GM19035 (cell line): ENCODE measurements at regions not wholly inside any gene's neighbourhood (a gene's known extent, or its start where the extent isn't known, plus 50 kb on each side); places are given as distances from the start of the nearest gene placed in this dataset.

Experiments used
- ATAC-seq: cut with Tn5 transposase; IDR thresholded peaks from one replicate; pipeline ENCODE4 v1.9.1; 2021; ENCODE audit not compliant: unreplicated experiment

DNA sequence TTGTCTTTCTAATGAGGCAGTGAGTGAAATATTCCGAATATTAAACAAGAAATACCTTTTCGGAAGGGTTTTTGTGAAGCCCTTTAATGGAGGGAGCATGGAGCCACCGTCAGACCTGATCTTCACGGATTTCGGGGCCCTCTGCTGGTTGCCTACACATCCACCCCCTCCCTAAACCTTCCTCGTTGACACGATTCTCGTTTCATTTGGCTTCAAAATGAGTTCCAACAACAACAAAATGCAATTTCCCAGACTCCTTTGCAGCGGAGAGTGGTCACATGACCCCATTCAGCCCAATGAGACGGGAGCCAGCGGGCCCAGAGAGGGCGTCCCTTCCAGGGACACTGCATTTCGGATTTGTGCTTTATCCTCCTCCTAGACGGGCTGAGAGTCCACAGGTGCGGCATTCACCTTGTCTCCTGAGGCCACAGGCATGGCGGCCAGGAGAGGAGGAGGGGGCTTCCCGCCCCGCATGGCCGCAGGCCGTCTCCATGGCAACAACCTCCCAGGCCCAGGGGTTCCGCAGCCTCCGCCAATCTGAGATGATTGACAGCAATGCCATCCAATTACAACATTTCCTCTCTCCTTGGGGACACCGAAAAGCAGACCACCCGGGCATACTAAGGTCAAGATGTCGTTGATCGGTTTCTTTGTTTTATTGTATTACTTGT, 259.8 kb downstream of the C16orf95 start:
- ATAC-seq, result no peak

DNA sequence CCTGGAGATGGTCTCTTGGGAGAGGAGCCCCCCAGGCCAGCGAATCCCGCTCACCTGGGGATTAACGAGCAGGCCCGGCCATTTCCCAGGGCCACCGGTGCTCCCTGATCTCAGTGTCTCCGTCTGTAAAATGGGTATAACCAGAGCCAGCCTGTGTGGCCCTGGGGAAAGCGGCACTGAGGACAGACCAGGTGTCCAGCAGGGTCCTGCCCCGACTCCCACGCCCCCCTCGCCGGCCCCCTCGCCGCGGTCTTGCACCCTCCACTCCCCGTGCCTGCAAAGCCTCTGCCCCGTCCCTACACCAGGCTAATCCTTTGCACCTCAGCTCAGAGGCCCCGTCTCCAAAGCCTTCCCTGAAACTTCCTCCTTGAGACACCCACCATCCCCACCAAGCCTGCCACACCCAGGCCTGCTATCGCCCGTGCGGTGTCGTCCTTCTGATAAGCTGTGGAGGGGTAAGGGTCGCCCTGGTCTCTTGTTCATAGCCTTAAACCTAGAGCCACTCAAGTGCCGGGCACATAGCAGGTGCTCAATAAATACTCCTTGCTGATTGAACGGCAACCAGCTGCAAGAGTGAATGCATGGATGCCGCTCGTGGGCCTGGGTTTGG, 259.1 kb downstream of the C16orf95 start:
- ATAC-seq, result no peak

DNA sequence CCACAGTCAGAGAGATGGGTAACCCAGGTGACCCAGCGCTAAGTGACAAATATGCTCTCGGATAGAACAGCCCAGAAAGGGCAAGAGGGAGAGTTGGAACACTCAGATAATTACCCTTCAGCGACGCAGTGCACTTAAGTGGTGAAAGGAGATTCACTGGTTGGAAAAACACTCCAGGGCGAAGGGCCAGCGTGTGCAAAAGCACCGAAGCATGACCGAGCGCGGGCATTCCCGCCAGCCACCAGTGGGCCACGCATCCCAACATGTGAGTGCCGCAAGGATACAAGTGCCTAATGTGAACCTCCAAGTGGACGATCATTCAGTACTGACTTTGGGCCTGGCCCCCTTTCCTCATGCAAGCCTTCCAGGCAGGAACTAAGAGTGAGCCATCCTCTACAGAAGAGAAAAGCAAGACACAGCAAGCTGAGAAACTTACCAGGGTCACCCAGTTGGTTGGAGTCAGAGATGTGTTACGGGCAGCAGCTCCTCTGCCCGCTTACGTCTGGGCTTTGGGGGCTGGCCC, 258.4 kb downstream of the C16orf95 start:
- no peak for ATAC-seq

DNA sequence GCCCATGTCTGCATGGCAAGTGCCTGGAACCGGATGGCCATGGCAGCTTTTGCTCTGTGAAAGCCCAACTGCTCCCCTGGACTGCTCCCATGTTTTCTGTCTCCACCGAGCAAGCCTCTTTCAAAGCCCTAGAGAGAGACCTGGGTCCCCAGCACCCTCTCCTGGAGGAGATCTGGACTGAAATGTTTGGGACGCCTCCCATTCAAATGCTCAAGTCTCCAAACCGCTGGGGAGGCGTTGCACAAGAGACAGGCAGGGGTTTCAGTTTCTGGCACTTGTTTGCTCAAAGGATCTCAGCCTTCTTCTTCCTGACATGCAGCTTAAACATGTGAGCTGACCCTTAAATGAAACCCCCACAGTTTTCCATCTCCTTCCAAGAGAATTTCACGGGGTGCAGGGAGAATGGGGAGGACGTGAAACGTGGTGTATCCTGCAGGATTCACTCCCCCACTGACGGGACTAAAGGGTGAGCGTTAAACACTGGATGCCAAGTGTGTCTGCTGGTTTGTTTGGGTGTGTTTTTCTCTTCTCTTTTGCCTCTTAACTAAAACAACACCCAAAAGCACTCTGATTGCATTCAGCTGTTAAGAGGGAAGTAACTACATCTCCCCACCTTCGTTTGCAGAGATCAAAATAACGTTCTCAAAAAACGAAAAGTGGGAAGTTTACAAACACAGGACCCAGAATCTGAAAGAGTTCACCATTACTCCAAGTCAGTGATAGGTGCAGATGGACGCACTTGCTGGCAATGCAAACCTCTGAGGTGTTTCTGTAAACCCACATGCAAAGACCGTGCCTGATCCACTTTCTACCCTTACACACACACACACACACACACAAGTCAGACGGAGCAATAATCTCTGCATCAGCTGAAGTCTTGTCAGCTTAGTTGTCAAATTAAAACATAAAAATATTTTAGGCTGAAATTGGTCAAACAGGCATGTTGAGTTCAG, 256.9 kb downstream of the C16orf95 start:
- ATAC-seq, result no peak

DNA sequence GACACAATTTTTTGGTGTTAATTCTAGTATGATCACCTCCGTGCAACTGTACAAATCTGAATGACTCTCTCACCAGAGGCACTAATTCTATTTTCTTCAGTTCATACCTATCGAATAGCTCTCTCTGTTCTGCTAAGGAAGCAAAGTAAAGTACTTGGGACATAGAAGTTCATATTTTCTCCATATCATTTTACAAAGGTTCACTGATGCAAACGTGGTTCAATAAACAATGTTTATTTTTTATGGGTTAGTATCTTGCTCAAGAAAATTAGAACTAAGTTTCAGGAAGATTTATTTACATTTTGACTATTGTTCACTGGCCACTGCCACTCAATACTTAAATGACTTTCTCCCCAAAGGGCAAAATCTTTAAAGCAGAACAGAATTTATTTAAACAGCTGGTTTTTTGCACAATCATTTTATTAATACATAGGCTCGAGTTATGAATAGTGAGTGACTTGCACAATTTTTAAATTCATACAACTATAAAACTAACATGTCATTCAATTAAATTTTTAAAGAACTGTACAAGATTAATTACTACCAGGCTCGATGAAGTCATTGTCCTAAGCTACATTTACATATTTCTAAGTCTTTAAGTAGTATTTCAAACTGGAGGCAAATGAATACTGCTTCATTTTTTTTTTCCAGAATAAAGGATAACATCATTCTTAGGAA, 255.8 kb downstream of the C16orf95 start:
- no peak for ATAC-seq

DNA sequence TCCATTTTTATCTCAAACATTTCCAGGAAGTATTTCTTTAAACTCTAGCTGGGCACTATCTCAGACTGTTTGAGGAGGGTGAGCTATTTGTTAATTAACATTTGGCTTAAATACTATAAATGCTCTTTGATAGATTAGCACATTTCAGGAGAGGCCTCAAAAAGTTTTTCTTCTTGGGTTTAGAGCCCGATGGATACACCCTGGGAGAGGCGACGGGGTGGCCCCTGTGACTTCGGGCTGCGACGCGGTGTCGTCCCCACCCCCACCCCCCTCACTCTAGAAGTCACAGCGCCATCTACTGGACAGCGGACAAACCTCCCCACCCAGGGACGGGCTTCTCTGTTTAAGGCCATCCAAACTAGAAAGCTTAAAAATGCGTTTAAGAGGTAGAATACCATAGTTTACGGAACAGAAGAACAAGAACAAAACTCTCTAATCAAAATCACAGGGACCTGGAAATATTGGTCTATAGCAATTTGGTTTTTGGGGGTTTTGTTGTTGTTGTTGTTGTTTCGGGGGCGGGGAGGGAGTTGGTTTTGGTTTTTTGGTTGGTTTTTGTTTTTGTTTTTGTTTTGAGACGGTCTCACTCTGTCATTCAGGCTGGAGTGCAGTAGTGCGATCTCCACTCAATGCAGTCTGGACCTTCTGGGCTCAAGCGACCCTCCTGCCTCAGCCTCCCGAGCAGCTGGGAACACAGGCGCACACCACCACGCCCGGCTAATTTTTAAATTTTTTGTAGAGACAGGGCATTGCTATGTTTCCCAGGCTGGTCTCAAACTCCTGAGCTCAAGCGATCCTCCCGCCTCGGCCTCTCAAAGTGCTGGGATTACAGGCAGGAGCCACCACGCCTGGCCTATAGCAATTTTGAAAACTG, 254.4 kb downstream of the C16orf95 start:
- ATAC-seq, result no peak

DNA sequence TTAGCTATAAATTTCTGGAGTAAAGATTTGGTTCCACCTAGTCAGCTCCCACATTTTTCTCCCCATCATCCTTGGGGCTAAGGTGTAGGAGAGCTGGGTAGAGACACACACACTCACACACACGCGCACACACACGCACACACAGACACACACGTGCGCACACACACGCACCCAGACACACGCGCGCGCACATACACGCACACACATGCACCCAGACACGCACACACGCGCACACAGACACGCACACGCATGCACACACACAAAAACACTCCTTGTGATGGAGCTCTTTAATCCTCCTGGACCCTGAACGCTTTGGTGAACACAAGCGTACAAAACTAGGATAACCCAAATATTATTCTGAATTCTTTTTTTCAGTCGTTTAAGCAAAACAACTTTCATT, 253.6 kb downstream of the C16orf95 start:
- no peak for ATAC-seq

DNA sequence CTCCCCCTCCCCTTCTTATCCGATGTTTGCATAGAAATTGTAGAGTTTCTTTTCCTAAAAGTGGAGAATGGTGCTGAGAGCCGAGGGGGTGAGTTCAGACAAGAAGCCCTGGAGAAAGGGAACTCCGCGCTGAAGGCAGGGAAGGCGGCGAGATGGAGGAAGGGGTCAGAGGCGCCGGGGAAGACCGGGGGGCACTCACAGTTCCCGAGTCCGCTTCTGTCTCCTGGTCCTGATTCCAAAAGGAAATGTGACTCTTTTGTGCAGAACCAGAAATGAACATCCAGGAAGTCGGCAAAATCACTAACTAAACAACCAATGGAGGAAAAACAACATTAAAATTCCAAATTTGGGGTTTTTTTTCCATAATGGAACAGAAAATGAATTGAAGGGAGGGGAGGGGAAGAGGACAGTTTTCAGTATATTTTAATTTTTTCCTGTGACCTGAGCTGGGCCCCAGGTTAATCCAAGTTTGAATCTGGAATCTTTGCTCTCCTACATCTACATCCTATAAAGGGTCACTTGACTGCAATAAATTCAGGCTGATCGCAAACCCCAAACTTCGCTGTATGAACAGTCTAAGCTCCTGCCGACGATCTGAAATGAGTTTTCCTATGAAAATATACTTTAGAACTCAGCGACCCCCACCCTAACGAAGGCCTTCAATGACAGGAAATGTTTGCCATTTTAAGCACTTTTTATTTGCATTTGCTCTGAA, 252.3 kb downstream of the C16orf95 start:
- no peak for ATAC-seq

DNA sequence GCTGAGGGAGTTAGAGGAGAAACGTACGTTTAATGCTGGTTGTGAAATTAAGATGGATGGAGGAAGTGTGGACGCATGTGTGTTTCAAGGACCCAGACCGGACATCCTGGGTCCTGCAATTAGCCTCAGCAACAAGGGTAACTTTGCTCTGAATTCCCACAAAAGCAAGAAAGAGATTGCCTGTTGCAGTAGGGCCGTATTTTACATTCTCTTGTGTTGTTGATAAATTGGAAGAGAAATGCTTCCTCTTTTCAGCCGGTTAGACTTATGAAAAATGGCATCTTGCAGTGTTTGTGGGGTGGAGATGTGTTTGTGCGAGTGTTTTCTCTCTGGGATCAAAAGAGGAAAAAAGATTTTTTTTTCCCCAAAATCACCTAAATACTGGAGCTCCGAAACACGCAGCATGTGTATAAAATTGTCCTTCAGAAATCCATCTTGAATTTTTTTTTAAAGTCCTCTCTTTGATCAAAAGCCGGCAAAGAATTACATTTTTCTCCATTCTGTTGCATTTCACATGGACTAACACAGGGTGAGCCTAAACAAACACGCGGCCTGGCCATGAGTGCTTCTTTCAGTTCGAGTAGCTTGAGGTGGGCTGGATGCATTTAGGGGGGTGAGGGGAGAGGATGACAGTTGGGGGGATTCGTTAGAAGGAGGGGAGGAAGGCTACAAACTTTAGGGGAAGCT, 251.6 kb downstream of the C16orf95 start:
- no peak for ATAC-seq

DNA sequence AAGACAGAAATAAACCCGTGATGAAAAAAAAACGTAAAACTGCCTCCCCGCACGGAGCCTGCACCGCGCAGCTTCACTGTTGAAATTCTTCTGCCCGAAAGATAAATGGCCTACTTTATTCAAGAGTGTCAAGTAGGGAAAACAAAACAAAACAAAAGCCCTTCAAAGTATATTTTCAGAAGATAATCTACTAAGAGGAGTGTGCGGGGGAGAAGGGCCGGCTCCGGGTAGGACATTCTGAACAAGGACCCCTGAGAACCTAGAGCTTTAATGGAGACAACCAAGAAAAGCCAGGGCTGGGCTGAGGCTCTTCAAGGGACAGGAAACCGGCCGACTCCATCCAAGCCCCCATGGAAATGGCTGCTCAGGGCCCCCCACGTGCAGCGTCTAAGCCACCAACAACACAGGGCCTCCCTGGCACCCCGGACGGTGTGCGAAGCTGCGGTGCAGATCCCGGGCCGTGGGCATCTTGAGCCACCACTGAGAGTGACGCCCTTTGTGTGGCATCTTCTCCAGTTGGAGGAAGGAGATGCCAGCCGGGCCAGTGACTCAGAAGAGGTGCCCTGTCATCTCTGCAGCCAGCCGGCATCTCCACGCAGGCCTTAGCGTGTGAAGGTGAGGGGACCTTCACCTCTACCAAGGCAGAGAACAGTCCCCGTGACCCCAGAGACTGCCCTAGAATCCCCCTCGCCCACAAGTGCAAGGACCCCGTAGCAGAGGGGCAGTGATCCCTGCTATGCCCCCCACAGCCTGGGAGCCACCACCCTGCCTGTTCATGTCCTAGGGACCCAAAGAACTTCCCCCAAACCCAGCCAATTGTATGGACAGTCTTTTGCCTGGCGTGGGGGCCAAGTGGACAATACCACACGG, 250.8 kb downstream of the C16orf95 start:
- ATAC-seq, result no peak

DNA sequence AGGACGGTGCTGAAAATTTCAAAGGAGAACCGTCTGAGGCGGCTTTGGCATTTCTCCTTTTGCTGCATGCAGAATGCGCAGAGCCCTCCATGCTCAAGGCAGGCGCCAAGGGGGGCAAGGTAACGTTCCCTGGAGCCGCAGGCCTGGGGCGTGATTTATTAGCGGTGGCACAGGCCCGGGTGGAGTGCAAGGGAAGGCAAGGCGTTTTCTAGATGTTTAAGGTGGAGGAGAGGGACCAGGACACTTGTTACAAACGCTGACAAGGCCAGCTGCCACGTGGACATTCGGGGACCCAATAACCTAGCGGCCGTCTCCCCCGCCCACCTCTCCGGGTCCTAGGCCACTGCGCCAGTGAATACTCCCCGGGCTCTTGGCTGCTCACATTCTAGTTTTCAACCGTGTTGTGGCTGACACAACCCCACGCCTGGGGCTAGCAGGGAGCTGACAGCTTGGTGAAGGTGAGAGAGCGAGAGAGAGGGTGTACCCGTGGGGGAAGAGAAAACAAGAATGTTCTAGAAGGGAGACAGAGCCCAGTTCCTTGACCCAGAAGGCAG, 250.1 kb downstream of the C16orf95 start:
- ATAC-seq, result no peak

DNA sequence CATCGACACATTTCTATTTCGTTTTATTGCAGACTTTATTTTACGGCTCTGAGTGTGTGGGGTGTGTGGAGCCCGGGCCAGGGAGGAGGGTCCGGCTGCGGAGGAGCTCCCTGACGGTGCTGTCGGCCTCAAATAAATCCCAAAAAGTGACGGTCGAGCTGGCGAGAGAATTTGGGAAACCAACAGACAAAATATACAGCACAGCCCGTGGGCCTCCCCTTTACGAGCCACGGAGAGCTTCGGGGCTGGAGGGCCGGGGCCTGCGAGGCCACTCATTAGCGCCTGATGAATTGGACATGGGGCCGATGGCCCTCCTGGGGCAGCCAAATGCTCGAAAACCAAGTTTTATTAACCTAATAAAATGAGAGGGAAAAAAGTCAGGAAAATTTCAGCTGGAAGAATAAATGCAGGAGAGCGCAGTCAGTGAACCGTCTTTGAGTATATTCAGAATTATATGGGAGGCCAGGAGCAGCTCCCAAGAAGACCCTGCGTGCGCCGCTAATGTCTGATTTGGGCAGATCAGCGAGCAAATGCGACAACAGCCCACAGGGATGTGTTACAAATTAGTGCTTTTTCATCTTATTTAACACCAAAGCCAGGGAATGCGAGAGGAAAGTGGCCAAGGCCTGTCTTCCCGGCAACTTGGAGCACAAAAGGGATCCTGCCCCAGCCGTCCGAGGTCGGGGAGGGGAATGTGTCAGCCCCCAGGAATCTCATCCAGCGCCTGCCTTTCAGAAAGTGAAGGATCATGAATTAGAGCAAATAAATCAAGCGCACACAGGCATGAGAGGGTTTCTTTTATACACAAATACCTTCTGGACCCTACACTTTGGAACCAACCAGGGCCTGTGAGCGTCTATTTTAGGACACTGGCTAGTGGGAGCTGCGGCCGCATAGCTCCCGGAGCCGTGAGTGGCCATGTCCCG, 249.1 kb downstream of the C16orf95 start:
- ATAC-seq, result no peak

DNA sequence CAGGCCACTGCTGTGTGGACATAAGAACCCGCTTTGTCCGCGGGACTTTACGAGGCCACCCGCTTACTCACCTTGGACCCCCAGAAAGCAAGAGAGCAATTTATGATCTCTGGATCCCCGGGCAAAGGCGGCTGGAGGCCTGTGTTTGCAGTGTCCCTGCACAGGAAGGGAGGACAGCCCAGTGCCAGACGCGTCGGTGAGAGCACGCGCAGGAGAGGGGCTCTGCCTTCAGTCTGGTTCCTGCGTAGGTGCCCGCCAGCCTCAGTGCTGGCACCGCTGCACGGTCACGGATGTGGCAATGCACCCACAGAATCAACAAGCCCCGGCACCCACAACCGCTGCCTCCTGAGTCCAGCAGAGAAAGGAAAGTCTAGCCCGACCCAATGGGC, 248.4 kb downstream of the C16orf95 start:
- no peak for ATAC-seq

DNA sequence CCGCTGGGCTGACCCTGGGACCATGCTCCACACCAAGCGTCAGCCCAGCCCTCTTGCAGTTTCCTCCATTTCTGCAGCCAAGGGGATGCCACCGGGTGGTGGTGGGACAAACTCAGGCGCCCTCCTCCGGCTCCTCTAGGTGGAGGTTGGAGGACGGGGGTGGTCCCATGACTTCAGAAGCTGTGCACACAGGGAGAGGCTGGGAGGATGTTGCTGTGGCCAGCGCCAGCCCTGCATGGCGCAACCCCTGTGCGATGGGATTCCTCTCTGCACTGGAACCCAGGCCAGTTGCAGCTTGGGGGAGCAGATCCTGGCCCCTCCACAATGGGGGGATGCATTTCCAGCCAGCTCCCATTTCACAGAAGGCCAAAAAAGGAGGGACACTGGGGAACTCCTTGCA, 246.5 kb downstream of the C16orf95 start:
- no peak for ATAC-seq

DNA sequence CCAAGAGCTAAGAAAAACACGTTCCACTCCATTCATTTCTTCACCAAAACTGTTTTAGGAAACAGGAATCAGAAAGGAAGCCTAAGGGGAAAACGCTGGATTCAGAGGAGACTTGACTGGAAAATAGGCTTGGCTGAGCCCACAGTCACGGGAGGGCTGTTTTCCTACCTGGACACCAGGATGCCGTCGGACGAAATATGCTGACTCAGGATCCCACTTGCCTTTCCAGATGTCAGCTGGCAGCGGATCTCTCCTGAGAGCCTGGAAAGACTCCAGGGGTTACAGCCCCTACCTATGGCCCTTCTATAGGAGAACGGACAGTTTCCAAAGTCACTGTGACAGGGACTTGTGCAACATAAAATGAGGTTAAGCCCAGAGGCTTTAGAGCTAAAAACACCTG, 245.1 kb downstream of the C16orf95 start:
- no peak for ATAC-seq

DNA sequence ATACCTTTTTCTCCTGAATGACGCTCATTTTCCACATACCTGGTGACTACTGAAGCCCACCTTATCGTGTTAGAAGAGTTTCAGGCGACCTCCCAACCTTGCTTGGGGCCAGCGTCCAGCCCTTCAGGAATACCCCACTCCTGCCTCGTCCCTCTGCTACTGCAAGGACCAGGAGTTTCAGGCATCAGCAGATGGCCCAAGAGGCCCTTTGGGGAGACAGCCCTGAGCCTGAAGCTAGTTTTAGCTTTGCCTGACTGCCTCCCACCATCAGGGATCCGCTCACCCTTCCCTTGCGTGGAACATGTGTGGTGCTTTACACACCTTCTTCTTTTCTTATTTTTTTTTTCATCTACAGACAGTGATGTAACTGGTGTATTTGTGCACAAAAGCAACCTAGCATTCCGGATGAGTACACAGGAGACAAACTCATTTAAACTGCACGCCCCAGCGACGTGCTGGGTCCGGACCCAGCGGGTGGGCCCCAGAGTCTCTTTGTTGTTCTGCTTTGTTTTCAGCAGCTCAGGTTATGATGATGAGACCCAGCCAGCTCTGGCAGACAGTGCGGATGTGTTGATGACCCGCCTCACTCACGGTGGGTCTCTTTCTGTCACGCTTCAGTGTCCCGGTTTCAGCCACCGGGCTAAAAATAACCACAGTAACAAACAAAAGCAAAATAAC, 242.4 kb downstream of the C16orf95 start:
- ATAC-seq, result peak; percentile 88
